ENCODE measurements at regions not wholly inside any gene's neighbourhood (a gene's known extent, or its start where the extent isn't known, plus 50 kb on each side); places are given as distances from the start of the nearest gene placed in this dataset.
"Not testable (repeated sequence)": the region's sequence is repeated elsewhere in the genome, so short reads cannot be mapped to it uniquely, and the experiment has no call there.

- intact Hi-C loops (cut with DNase I) = no loop called here
- Histone ChIP-seq H3K9me3 (ENCODE audit: control insufficient read depth in 2 of 3, insufficient read depth in 1 of 3, low read length in 3 of 3) (no peaks in the 10 kb centered on the region), H3K27ac (ENCODE audit: low read depth in 2 of 2, low read length in 2 of 2) (no peak overlapping the region), H3K27me3 (ENCODE audit: control insufficient read depth, insufficient read depth, low read length) (no peaks in the 10 kb centered on the region), H3K36me3 (ENCODE audit: control insufficient read depth in 2 of 3, insufficient read depth in 3 of 3, low read length in 3 of 3) (no peaks in the 10 kb centered on the region), H3K9ac (ENCODE audit: low read length in 3 of 3) (no peak overlapping the region), H3K4me3 (ENCODE audit: low read length in 3 of 3) (no peak overlapping the region), H3K4me1 (ENCODE audit: control insufficient read depth in 2 of 3, insufficient read depth in 2 of 3, low read depth in 1 of 3, low read length in 3 of 3) (no peaks in the 10 kb centered on the region)
- no peak for TF ChIP-seq CTCF (IDR thresholded peaks at IDR 0.05; ENCODE audit: borderline replicate concordance, extremely low read depth, insufficient read depth)
- FAIRE-seq (no peak), DNase-seq (no peak)
These were observed 500.0 kb downstream of the TFAP2B start for GRCh38 chr6:51318674-51319073.

DNA sequence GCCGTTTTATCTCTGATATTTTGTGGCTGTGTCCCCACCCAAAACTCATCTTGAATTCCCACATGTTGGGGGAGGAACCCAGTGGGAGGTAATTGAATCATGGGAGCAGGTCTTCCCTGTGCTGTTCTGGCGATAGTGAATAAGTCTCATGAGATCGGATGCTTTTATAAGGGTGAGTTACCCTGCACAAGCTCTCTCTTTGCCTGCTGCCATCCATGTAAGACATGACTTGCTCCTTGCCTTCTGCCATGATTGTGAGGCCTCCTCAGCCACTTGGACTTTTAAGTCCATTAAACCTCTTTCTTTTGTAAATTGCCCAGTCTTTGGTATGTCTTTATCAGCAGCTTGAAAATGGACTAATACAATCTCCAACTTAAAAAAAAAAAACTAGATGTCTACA is 502.8 kb downstream of the TFAP2B start:
- H3K36me3 ChIP-seq (ENCODE audit: control insufficient read depth in 2 of 3, insufficient read depth in 3 of 3, low read length in 3 of 3); H3K4me1 ChIP-seq (ENCODE audit: control insufficient read depth in 2 of 3, insufficient read depth in 2 of 3, low read depth in 1 of 3, low read length in 3 of 3); FAIRE-seq; H3K4me3 ChIP-seq (ENCODE audit: low read length in 3 of 3); H3K27me3 ChIP-seq (ENCODE audit: control insufficient read depth, insufficient read depth, low read length); H3K9ac ChIP-seq (ENCODE audit: low read length in 3 of 3); H3K27ac ChIP-seq (ENCODE audit: low read depth in 2 of 2, low read length in 2 of 2); DNase-seq; H3K9me3 ChIP-seq (ENCODE audit: control insufficient read depth in 2 of 3, insufficient read depth in 1 of 3, low read length in 3 of 3); intact Hi-C loops (cut with DNase I): not testable (repeated sequence)

GRCh38 chr6:51322505-51322904 is 503.8 kb downstream of the TFAP2B start:
- FAIRE-seq = no peak
- Histone ChIP-seq H3K36me3 (ENCODE audit: control insufficient read depth in 2 of 3, insufficient read depth in 3 of 3, low read length in 3 of 3) (no peaks in the 10 kb centered on the region), H3K4me3 (ENCODE audit: low read length in 3 of 3) (no peak overlapping the region), H3K9me3 (ENCODE audit: control insufficient read depth in 2 of 3, insufficient read depth in 1 of 3, low read length in 3 of 3) (no peaks in the 10 kb centered on the region), H3K4me1 (ENCODE audit: control insufficient read depth in 2 of 3, insufficient read depth in 2 of 3, low read depth in 1 of 3, low read length in 3 of 3) (no peaks in the 10 kb centered on the region), H3K27ac (ENCODE audit: low read depth in 2 of 2, low read length in 2 of 2) (no peak overlapping the region), H3K9ac (ENCODE audit: low read length in 3 of 3) (no peak overlapping the region), H3K27me3 (ENCODE audit: control insufficient read depth, insufficient read depth, low read length) (no peaks in the 10 kb centered on the region)
- TF ChIP-seq CTCF (IDR thresholded peaks at IDR 0.05; ENCODE audit: borderline replicate concordance, extremely low read depth, insufficient read depth) = no peak
- intact Hi-C loops (cut with DNase I) = no loop called here
- DNase-seq = no peak

DNA sequence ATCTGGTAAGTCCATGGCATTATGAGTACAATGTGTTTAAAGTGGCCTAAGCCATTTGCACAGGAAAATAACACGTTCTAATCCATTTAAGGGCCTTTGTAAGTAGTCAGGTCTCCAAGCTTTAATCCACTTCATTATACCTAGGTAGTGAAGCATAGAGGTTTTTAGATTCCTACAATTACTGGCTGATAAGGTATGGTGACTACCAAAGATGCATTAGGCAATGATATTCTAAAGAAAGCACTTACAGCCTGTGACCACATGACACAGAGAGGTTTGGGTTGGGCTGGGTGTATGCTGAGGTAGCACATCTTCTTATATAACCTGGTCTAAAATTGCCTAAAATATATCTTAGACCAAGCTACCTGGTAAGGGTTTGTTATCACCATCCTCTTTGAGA is 504.4 kb downstream of the TFAP2B start:
- H3K9me3 ChIP-seq (ENCODE audit: control insufficient read depth in 2 of 3, insufficient read depth in 1 of 3, low read length in 3 of 3) = no peaks in the 10 kb centered on the region
- H3K27me3 ChIP-seq (ENCODE audit: control insufficient read depth, insufficient read depth, low read length) = no peaks in the 10 kb centered on the region
- H3K36me3 ChIP-seq (ENCODE audit: control insufficient read depth in 2 of 3, insufficient read depth in 3 of 3, low read length in 3 of 3) = no peaks in the 10 kb centered on the region
- no peak for TF ChIP-seq CTCF (IDR thresholded peaks at IDR 0.05; ENCODE audit: borderline replicate concordance, extremely low read depth, insufficient read depth)
- DNase-seq (no peak), FAIRE-seq (no peak)
- H3K9ac ChIP-seq (ENCODE audit: low read length in 3 of 3) = no peak overlapping the region
- H3K4me3 ChIP-seq (ENCODE audit: low read length in 3 of 3) = no peak overlapping the region
- intact Hi-C loops (cut with DNase I) = no loop called here
- H3K4me1 ChIP-seq (ENCODE audit: control insufficient read depth in 2 of 3, insufficient read depth in 2 of 3, low read depth in 1 of 3, low read length in 3 of 3) = no peaks in the 10 kb centered on the region
- no peak overlapping the region for H3K27ac ChIP-seq (ENCODE audit: low read depth in 2 of 2, low read length in 2 of 2)

All from kidney (tissue), 13 donors.